ENCODE measurements at regions not wholly inside any gene's neighbourhood (a gene's known extent, or its start where the extent isn't known, plus 50 kb on each side); places are given as distances from the start of the nearest gene placed in this dataset.

GRCh38 chr9:108664309-108665255 is 191.2 kb downstream of the ACTL7B start:
- no peak overlapping the region for H2AFZ ChIP-seq (ENCODE audit: low read depth)
- no peak overlapping the region for H3K4me3 ChIP-seq (IDR thresholded peaks at IDR 0.05; ENCODE audit: insufficient read depth, low read depth, low read length)
- no peak overlapping the region for H3K27ac ChIP-seq
- no peaks in the 10 kb centered on the region for H4K20me1 ChIP-seq (ENCODE audit: insufficient read depth)
- no peak overlapping the region for H3K4me2 ChIP-seq
- TF ChIP-seq, protein P1, sequence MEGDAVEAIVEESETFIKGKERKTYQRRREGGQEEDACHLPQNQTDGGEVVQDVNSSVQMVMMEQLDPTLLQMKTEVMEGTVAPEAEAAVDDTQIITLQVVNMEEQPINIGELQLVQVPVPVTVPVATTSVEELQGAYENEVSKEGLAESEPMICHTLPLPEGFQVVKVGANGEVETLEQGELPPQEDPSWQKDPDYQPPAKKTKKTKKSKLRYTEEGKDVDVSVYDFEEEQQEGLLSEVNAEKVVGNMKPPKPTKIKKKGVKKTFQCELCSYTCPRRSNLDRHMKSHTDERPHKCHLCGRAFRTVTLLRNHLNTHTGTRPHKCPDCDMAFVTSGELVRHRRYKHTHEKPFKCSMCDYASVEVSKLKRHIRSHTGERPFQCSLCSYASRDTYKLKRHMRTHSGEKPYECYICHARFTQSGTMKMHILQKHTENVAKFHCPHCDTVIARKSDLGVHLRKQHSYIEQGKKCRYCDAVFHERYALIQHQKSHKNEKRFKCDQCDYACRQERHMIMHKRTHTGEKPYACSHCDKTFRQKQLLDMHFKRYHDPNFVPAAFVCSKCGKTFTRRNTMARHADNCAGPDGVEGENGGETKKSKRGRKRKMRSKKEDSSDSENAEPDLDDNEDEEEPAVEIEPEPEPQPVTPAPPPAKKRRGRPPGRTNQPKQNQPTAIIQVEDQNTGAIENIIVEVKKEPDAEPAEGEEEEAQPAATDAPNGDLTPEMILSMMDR (conservative IDR thresholded peaks at IDR 0.05; ENCODE audit: low read depth, low read length): no peak
- no peaks in the 10 kb centered on the region for H3K36me3 ChIP-seq (ENCODE audit: insufficient read depth)
- H3K79me2 ChIP-seq (ENCODE audit: insufficient read depth, low read depth): no peaks in the 10 kb centered on the region
- H3K9ac ChIP-seq: no peak overlapping the region
- no peaks in the 10 kb centered on the region for H3K27me3 ChIP-seq (ENCODE audit: insufficient read depth, low read depth)
- H3K4me1 ChIP-seq (ENCODE audit: low read depth, poor library complexity, severe bottlenecking): no peaks in the 10 kb centered on the region

GRCh38 chr9:108663422-108663821 is 192.4 kb downstream of the ACTL7B start:
- Histone ChIP-seq H3K79me2 (ENCODE audit: insufficient read depth, low read depth) (no peaks in the 10 kb centered on the region), H3K27ac (no peak overlapping the region), H3K36me3 (ENCODE audit: insufficient read depth) (no peaks in the 10 kb centered on the region), H3K4me3 (IDR thresholded peaks at IDR 0.05; ENCODE audit: insufficient read depth, low read depth, low read length) (no peak overlapping the region), H3K4me2 (no peak overlapping the region), H2AFZ (ENCODE audit: low read depth) (no peak overlapping the region), H4K20me1 (ENCODE audit: insufficient read depth) (no peaks in the 10 kb centered on the region), H3K4me1 (ENCODE audit: low read depth, poor library complexity, severe bottlenecking) (no peaks in the 10 kb centered on the region), H3K9ac (no peak overlapping the region), H3K27me3 (ENCODE audit: insufficient read depth, low read depth) (no peaks in the 10 kb centered on the region)
- TF ChIP-seq, protein P1 (conservative IDR thresholded peaks at IDR 0.05; ENCODE audit: low read depth, low read length): no peak

DNA sequence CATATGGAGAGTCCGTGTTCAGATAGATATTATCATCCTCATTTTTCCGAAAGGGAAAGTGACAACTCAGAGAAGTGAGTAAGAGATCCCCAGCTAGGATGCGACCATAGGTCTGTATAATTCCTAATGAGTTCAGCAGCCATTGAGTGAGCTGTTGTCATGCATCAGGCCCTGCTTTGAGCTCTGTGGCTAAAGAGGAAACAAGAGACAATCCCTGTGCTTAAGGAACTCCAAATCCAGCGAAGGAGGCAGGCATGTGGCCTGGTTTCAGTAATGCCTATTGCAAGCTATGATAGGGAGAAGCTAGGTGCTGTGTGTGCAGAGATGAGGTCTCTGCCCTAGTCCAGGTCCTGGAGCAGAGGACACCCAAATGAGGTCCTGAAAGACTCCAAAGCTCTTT is 192.8 kb downstream of the ACTL7B start:
- H3K27ac ChIP-seq: no peak overlapping the region
- TF ChIP-seq, protein P1 (conservative IDR thresholded peaks at IDR 0.05; ENCODE audit: low read depth, low read length): no peak
- H3K4me2 ChIP-seq: no peak overlapping the region
- no peaks in the 10 kb centered on the region for H3K27me3 ChIP-seq (ENCODE audit: insufficient read depth, low read depth)
- H3K4me3 ChIP-seq (IDR thresholded peaks at IDR 0.05; ENCODE audit: insufficient read depth, low read depth, low read length): no peak overlapping the region
- H3K4me1 ChIP-seq (ENCODE audit: low read depth, poor library complexity, severe bottlenecking): no peaks in the 10 kb centered on the region
- H3K9ac ChIP-seq: no peak overlapping the region
- H3K79me2 ChIP-seq (ENCODE audit: insufficient read depth, low read depth): no peaks in the 10 kb centered on the region
- no peak overlapping the region for H2AFZ ChIP-seq (ENCODE audit: low read depth)
- H4K20me1 ChIP-seq (ENCODE audit: insufficient read depth): no peaks in the 10 kb centered on the region
- no peaks in the 10 kb centered on the region for H3K36me3 ChIP-seq (ENCODE audit: insufficient read depth)

DNA sequence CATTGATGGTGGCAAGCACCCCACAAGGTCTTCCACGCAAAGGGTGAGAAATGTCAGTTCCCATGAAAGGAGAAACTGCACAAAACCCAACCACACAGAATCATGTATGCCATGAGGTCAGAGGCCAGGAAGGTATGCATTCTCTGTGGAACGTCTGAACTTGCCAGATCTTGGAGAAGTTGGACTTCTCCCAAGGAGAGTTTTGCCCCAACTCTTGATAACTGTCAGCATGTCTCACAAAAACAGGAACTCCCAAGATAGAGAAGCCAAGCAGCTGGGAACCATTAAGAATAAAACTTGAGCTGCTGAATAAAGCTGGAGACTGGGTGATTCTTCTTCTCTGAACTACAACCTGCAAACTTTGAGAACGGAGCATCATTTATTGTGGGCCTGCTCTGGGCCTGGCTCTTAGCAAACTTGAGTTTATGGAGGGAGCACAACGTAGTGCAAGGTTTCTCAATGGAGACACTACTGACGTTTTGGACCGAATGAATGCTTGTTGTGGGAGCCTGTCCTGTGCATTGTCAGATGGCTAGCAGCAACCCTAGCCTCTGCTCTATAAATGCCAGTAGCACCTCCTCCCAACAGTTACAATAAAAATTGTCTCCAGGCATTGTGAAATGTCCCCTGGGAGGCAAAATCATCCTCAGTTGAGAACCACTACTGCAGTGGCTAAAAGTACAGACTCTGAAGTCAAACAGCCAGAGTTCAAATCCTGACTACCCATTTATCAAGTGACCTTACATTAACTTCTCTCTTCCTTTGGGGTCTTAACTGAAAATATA is 193.5 kb downstream of the ACTL7B start:
- Histone ChIP-seq H3K4me3 (IDR thresholded peaks at IDR 0.05; ENCODE audit: insufficient read depth, low read depth, low read length) (no peak overlapping the region), H3K36me3 (ENCODE audit: insufficient read depth) (no peaks in the 10 kb centered on the region), H4K20me1 (ENCODE audit: insufficient read depth) (no peaks in the 10 kb centered on the region), H3K9ac (no peak overlapping the region), H3K79me2 (ENCODE audit: insufficient read depth, low read depth) (no peaks in the 10 kb centered on the region), H3K27me3 (ENCODE audit: insufficient read depth, low read depth) (no peaks in the 10 kb centered on the region), H3K27ac (no peak overlapping the region), H3K4me2 (no peak overlapping the region), H2AFZ (ENCODE audit: low read depth) (no peak overlapping the region), H3K4me1 (ENCODE audit: low read depth, poor library complexity, severe bottlenecking) (no peaks in the 10 kb centered on the region)
- TF ChIP-seq, protein P1 (conservative IDR thresholded peaks at IDR 0.05; ENCODE audit: low read depth, low read length): no peak

Measured in KMS-11 (cell line).